GM19438 (cell line): ENCODE measurements at regions not wholly inside any gene's neighbourhood (a gene's known extent, or its start where the extent isn't known, plus 50 kb on each side); places are given as distances from the start of the nearest gene placed in this dataset.
A peak's percentile ranks its signal among the peaks of the same experiment; 100 is the strongest.

ENCODE experiments used
- ATAC-seq: cut with Tn5 transposase; IDR thresholded peaks from one replicate; pipeline ENCODE4 v1.9.1; 2021; ENCODE audit warnings: low read depth; ENCODE audit not compliant: unreplicated experiment

GRCh38 chr2:155223781-155224406 is 525.4 kb downstream of the KCNJ3 start:
- peak; percentile 62 for ATAC-seq

- peak; percentile 50 for ATAC-seq
Measured at GRCh38 chr2:155218945-155219344, 520.5 kb downstream of the KCNJ3 start.

- ATAC-seq: peak; percentile 37
Measured at GRCh38 chr2:155218292-155218924, 519.9 kb downstream of the KCNJ3 start.

- peak; percentile 40 for ATAC-seq
Measured at GRCh38 chr2:155215037-155215707, 516.7 kb downstream of the KCNJ3 start.

GRCh38 chr2:155209696-155210450 is 511.4 kb downstream of the KCNJ3 start:
- ATAC-seq: no peak

- ATAC-seq: no peak
Measured at GRCh38 chr2:155203178-155203577, 504.7 kb downstream of the KCNJ3 start.

- ATAC-seq: no peak
Measured at GRCh38 chr2:155200753-155201152, 502.3 kb downstream of the KCNJ3 start.

GRCh38 chr2:155190342-155190741 is 491.8 kb downstream of the KCNJ3 start:
- no peak for ATAC-seq

- ATAC-seq: no peak
Measured at GRCh38 chr2:155178921-155179320, 480.4 kb downstream of the KCNJ3 start.

GRCh38 chr2:155176345-155176744 is 477.9 kb downstream of the KCNJ3 start:
- no peak for ATAC-seq

- no peak for ATAC-seq
Measured at GRCh38 chr2:155169317-155169716, 470.8 kb downstream of the KCNJ3 start.

GRCh38 chr2:155162494-155162893 is 464.0 kb downstream of the KCNJ3 start:
- ATAC-seq: no peak

- ATAC-seq: no peak
Measured at GRCh38 chr2:155161314-155161713, 462.8 kb downstream of the KCNJ3 start.

- ATAC-seq: no peak
Measured at GRCh38 chr2:155157711-155158110, 459.2 kb downstream of the KCNJ3 start.

- no peak for ATAC-seq
Measured at GRCh38 chr2:155157065-155157464, 458.6 kb downstream of the KCNJ3 start.

- ATAC-seq: no peak
Measured at GRCh38 chr2:155151945-155152344, 453.4 kb downstream of the KCNJ3 start.

GRCh38 chr2:155151472-155151871 is 453.0 kb downstream of the KCNJ3 start:
- ATAC-seq: no peak

GRCh38 chr2:155145758-155146229 is 447.3 kb downstream of the KCNJ3 start:
- ATAC-seq: peak; percentile 94

- ATAC-seq: no peak
Measured at GRCh38 chr2:155141418-155141817, 442.9 kb downstream of the KCNJ3 start.

- no peak for ATAC-seq
Measured at GRCh38 chr2:155125585-155126230, 427.2 kb downstream of the KCNJ3 start.

- no peak for ATAC-seq
Measured at GRCh38 chr2:155115846-155116245, 417.4 kb downstream of the KCNJ3 start.
